ENCODE measurements at regions not wholly inside any gene's neighbourhood (a gene's known extent, or its start where the extent isn't known, plus 50 kb on each side); places are given as distances from the start of the nearest gene placed in this dataset.

- TF ChIP-seq L3MBTL2 (conservative IDR thresholded peaks at IDR 0.05), result no peak
- TF ChIP-seq CTBP1 (IDR thresholded peaks at IDR 0.05; ENCODE audit: borderline replicate concordance), result no peak
- TF ChIP-seq, protein P1, sequence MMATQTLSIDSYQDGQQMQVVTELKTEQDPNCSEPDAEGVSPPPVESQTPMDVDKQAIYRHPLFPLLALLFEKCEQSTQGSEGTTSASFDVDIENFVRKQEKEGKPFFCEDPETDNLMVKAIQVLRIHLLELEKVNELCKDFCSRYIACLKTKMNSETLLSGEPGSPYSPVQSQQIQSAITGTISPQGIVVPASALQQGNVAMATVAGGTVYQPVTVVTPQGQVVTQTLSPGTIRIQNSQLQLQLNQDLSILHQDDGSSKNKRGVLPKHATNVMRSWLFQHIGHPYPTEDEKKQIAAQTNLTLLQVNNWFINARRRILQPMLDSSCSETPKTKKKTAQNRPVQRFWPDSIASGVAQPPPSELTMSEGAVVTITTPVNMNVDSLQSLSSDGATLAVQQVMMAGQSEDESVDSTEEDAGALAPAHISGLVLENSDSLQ (IDR thresholded peaks at IDR 0.05), result no peak
- TF ChIP-seq NFRKB (IDR thresholded peaks at IDR 0.05), result no peak
- no peak for TF ChIP-seq ZNF384 (IDR thresholded peaks at IDR 0.05)
- TF ChIP-seq ELF4 (IDR thresholded peaks at IDR 0.05), result no peak
- no peak for TF ChIP-seq SP1 (IDR thresholded peaks at IDR 0.05)
- no peak for TF ChIP-seq HDGF (IDR thresholded peaks at IDR 0.05; ENCODE audit: borderline replicate concordance)
- TF ChIP-seq LEF1 (IDR thresholded peaks at IDR 0.05; ENCODE audit: borderline replicate concordance), result no peak
- TF ChIP-seq FOXA1 (IDR thresholded peaks at IDR 0.05), result no peak
- TF ChIP-seq FOXM1 (IDR thresholded peaks at IDR 0.05; ENCODE audit: borderline replicate concordance), result no peak
- TF ChIP-seq FOXK2 (IDR thresholded peaks at IDR 0.05), result no peak
- no peak for TF ChIP-seq TARDBP (IDR thresholded peaks at IDR 0.05)
- no peak for TF ChIP-seq BHLHE40 (IDR thresholded peaks at IDR 0.05; ENCODE audit: borderline replicate concordance)
- TF ChIP-seq SUZ12 (IDR thresholded peaks at IDR 0.05), result no peak
- no peak for DNase-seq (ENCODE audit: extremely low spot score)
- ChIA-PET POLR2A (no interaction called here), CTCF (interaction anchor here (0.6 kb wide), 1 partner anchor 210 kb away, joined by 3 read pairs; no protein-coding TSS in a partner anchor)
Observed at GRCh38 chr3:187951452-187952190, 202.3 kb upstream of the LPP start.

- DNase-seq (ENCODE audit: extremely low spot score), result no peak
- ChIA-PET POLR2A (no interaction called here), CTCF (no interaction called here)
- TF ChIP-seq SUZ12 (IDR thresholded peaks at IDR 0.05) (no peak), NFRKB (IDR thresholded peaks at IDR 0.05) (no peak), ARNT (IDR thresholded peaks at IDR 0.05) (no peak), SP1 (IDR thresholded peaks at IDR 0.05) (no peak), FOXA1 (IDR thresholded peaks at IDR 0.05) (no peak)
Observed at GRCh38 chr3:187952849-187953248, 201.1 kb upstream of the LPP start.

DNA sequence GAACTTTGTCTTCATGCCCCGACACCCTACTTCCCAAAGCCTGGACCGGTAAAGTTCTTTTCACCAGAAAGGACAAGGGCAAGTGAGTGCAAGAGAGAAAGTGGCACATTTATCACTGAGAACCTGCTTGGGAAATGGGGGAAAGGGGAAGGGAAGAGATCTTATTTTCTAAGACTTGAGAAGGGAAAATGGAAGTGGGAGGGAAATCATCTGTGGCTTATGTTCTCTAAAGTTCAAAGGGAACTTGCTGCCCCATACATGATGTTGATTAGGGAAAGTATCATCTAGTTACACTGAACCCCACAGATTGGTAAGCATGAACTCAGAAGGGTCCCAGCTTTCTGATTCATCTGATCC lies 199.5 kb upstream of the LPP start:
- CTCF ChIA-PET, result no interaction called here
- POLR2A ChIA-PET, result no interaction called here
- DNase-seq (ENCODE audit: extremely low spot score), result no peak
- TF ChIP-seq L3MBTL2 (conservative IDR thresholded peaks at IDR 0.05), result no peak

GRCh38 chr3:187954873-187955586 lies 198.9 kb upstream of the LPP start:
- no peak for TF ChIP-seq SP1 (IDR thresholded peaks at IDR 0.05)
- TF ChIP-seq ARNT (IDR thresholded peaks at IDR 0.05), result no peak
- no peak for TF ChIP-seq FOXK2 (IDR thresholded peaks at IDR 0.05)
- TF ChIP-seq SUZ12 (IDR thresholded peaks at IDR 0.05), result no peak
- TF ChIP-seq ZNF384 (IDR thresholded peaks at IDR 0.05), result no peak
- TF ChIP-seq LEF1 (IDR thresholded peaks at IDR 0.05; ENCODE audit: borderline replicate concordance), result no peak
- no peak for TF ChIP-seq FOXM1 (IDR thresholded peaks at IDR 0.05; ENCODE audit: borderline replicate concordance)
- ChIA-PET POLR2A (no interaction called here), CTCF (interaction anchor here (0.6 kb wide), 1 partner anchor 16 kb away, joined by 4 read pairs; no protein-coding TSS in a partner anchor)
- no peak for DNase-seq (ENCODE audit: extremely low spot score)

DNA sequence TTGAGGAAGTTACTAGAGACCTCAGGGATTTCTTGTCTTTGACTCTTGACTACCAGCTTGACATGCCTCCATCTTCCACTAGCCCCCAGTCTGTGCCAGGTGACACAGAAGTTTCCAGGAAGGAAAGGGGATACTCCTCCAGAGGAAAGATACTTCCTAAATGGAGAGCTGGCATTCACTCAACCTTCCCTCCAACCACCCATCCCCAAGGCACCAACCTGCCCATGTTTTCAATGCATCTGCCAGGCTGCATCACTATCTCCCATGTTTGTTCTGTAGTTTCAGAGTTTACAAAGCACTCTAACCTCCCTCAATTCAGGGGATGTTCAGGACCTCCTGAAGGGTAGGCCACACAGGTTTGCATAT lies 198.4 kb upstream of the LPP start:
- ChIA-PET POLR2A (no interaction called here), CTCF (interaction anchor here (0.6 kb wide), 2 partner anchors 16 to 304 kb away, joined by 3 to 4 read pairs; no protein-coding TSS in a partner anchor)
- TF ChIP-seq ARNT (IDR thresholded peaks at IDR 0.05), result no peak
- TF ChIP-seq ZNF384 (IDR thresholded peaks at IDR 0.05), result no peak
- no peak for TF ChIP-seq NFRKB (IDR thresholded peaks at IDR 0.05)
- no peak for TF ChIP-seq BHLHE40 (IDR thresholded peaks at IDR 0.05; ENCODE audit: borderline replicate concordance)
- no peak for TF ChIP-seq FOXM1 (IDR thresholded peaks at IDR 0.05; ENCODE audit: borderline replicate concordance)
- TF ChIP-seq, protein P1 (IDR thresholded peaks at IDR 0.05), result no peak
- DNase-seq (ENCODE audit: extremely low spot score), result no peak

DNA sequence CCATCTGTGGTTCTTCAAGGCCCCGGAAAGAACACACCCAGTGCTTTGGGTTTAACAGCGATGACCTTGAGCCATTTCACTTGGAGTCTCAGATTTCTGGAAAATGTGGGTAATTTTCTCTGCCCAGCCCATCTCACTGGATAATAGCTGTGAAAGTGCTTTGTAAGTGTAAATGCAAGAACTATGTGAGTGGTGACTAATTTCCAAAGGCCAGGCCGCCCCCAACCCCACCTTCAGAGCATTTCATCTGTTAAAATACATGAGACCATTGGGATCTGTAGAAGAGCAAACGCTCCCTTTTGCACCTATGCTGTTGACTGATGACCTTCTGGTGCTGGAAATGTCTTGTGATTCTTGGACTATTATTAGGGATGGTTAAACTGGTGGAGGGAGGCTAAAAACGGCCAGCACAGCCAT lies 196.8 kb upstream of the LPP start:
- no peak for DNase-seq (ENCODE audit: extremely low spot score)
- TF ChIP-seq SP1 (IDR thresholded peaks at IDR 0.05) (no peak), FOXK2 (IDR thresholded peaks at IDR 0.05) (no peak), FOXM1 (IDR thresholded peaks at IDR 0.05; ENCODE audit: borderline replicate concordance) (no peak), SUZ12 (IDR thresholded peaks at IDR 0.05) (no peak), ZNF384 (IDR thresholded peaks at IDR 0.05) (no peak)
- POLR2A ChIA-PET, result no interaction called here
- CTCF ChIA-PET, result no interaction called here

- CTCF ChIA-PET, result no interaction called here
- no peak for DNase-seq (ENCODE audit: extremely low spot score)
- POLR2A ChIA-PET, result no interaction called here
- TF ChIP-seq CTBP1 (IDR thresholded peaks at IDR 0.05; ENCODE audit: borderline replicate concordance), result no peak
- no peak for TF ChIP-seq BHLHE40 (IDR thresholded peaks at IDR 0.05; ENCODE audit: borderline replicate concordance)
- TF ChIP-seq ZNF384 (IDR thresholded peaks at IDR 0.05), result no peak
- TF ChIP-seq L3MBTL2 (conservative IDR thresholded peaks at IDR 0.05), result no peak
- no peak for TF ChIP-seq FOXM1 (IDR thresholded peaks at IDR 0.05; ENCODE audit: borderline replicate concordance)
- TF ChIP-seq LEF1 (IDR thresholded peaks at IDR 0.05; ENCODE audit: borderline replicate concordance), result no peak
- no peak for TF ChIP-seq FOXA1 (IDR thresholded peaks at IDR 0.05)
Observed at GRCh38 chr3:187957582-187957981, 196.4 kb upstream of the LPP start.

All from HEK293T (cell line).